GDM1 (cell line): ENCODE measurements at regions not wholly inside any gene's neighbourhood (a gene's known extent, or its start where the extent isn't known, plus 50 kb on each side); places are given as distances from the start of the nearest gene placed in this dataset.

Experiments used
- DNase-seq: peaks from one replicate; lab custom pipeline; 2025; lab: John Stamatoyannopoulos, UW

GRCh38 chr19:29372461-29372860 is 153.3 kb upstream of the VSTM2B start:
- no peak for DNase-seq

GRCh38 chr19:29372921-29373797 is 152.6 kb upstream of the VSTM2B start:
- no peak for DNase-seq

GRCh38 chr19:29375429-29376119 is 150.2 kb upstream of the VSTM2B start:
- DNase-seq: no peak

- no peak for DNase-seq
Observed at GRCh38 chr19:29376855-29377354, 148.9 kb upstream of the VSTM2B start.

- no peak for DNase-seq
Observed at GRCh38 chr19:29378126-29378525, 147.7 kb upstream of the VSTM2B start.

GRCh38 chr19:29378543-29379080 is 147.2 kb upstream of the VSTM2B start:
- DNase-seq: no peak

GRCh38 chr19:29379257-29380021 is 146.4 kb upstream of the VSTM2B start:
- DNase-seq: no peak

GRCh38 chr19:29380581-29380980 is 145.2 kb upstream of the VSTM2B start:
- DNase-seq: no peak

- no peak for DNase-seq
Observed at GRCh38 chr19:29381353-29382203, 144.2 kb upstream of the VSTM2B start.

GRCh38 chr19:29383696-29384095 is 142.1 kb upstream of the VSTM2B start:
- DNase-seq: no peak

GRCh38 chr19:29384656-29385055 is 141.1 kb upstream of the VSTM2B start:
- no peak for DNase-seq

- no peak for DNase-seq
Observed at GRCh38 chr19:29385191-29385795, 140.5 kb upstream of the VSTM2B start.

GRCh38 chr19:29386970-29387369 is 138.8 kb upstream of the VSTM2B start:
- DNase-seq: no peak

GRCh38 chr19:29387586-29387985 is 138.2 kb upstream of the VSTM2B start:
- no peak for DNase-seq

GRCh38 chr19:29389495-29389894 is 136.3 kb upstream of the VSTM2B start:
- DNase-seq: no peak

GRCh38 chr19:29390742-29391141 is 135.1 kb upstream of the VSTM2B start:
- no peak for DNase-seq

GRCh38 chr19:29393915-29394460 is 131.8 kb upstream of the VSTM2B start:
- no peak for DNase-seq

- no peak for DNase-seq
Observed at GRCh38 chr19:29395111-29395733, 130.6 kb upstream of the VSTM2B start.

GRCh38 chr19:29395734-29396414 is 129.9 kb upstream of the VSTM2B start:
- no peak for DNase-seq
